ENCODE measurements at regions not wholly inside any gene's neighbourhood (a gene's known extent, or its start where the extent isn't known, plus 50 kb on each side); places are given as distances from the start of the nearest gene placed in this dataset.

DNA sequence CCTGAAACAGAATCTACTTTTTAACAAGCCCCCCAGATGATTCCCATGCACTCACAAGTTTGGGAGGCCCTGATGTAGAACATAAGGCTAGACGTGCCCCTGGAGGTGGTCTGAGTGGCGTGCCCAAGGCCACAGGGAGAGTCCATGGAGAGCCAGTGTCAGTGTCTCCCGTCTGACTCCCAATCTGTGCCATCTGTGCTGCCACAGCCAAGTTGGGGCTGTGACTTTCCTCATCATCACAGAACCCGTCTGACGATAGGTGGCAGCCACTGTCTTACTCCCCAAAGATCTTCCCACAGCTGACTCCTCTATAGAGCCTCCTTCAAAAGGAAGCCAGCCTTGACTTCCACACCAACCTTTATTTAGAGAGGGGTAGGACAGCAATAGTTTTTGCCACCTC, 470.5 kb downstream of the SOX6 start (continued):
- TF ChIP-seq, protein P1, sequence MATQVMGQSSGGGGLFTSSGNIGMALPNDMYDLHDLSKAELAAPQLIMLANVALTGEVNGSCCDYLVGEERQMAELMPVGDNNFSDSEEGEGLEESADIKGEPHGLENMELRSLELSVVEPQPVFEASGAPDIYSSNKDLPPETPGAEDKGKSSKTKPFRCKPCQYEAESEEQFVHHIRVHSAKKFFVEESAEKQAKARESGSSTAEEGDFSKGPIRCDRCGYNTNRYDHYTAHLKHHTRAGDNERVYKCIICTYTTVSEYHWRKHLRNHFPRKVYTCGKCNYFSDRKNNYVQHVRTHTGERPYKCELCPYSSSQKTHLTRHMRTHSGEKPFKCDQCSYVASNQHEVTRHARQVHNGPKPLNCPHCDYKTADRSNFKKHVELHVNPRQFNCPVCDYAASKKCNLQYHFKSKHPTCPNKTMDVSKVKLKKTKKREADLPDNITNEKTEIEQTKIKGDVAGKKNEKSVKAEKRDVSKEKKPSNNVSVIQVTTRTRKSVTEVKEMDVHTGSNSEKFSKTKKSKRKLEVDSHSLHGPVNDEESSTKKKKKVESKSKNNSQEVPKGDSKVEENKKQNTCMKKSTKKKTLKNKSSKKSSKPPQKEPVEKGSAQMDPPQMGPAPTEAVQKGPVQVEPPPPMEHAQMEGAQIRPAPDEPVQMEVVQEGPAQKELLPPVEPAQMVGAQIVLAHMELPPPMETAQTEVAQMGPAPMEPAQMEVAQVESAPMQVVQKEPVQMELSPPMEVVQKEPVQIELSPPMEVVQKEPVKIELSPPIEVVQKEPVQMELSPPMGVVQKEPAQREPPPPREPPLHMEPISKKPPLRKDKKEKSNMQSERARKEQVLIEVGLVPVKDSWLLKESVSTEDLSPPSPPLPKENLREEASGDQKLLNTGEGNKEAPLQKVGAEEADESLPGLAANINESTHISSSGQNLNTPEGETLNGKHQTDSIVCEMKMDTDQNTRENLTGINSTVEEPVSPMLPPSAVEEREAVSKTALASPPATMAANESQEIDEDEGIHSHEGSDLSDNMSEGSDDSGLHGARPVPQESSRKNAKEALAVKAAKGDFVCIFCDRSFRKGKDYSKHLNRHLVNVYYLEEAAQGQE (IDR thresholded peaks at IDR 0.05; ENCODE audit: low read depth) = no peak
- TF ChIP-seq POLR2A (IDR thresholded peaks at IDR 0.05; ENCODE audit: borderline replicate concordance, extremely low read depth, insufficient read depth, insufficient read length) (no peak), ELF1 (IDR thresholded peaks at IDR 0.05; ENCODE audit: borderline replicate concordance, low read depth) (no peak), ZFX (IDR thresholded peaks at IDR 0.05) (no peak), SP1 (IDR thresholded peaks at IDR 0.05; ENCODE audit: low read depth) (no peak)
- TF ChIP-seq, protein P2, sequence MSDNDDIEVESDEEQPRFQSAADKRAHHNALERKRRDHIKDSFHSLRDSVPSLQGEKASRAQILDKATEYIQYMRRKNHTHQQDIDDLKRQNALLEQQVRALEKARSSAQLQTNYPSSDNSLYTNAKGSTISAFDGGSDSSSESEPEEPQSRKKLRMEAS (IDR thresholded peaks at IDR 0.05) = no peak
- TF ChIP-seq, protein P3, sequence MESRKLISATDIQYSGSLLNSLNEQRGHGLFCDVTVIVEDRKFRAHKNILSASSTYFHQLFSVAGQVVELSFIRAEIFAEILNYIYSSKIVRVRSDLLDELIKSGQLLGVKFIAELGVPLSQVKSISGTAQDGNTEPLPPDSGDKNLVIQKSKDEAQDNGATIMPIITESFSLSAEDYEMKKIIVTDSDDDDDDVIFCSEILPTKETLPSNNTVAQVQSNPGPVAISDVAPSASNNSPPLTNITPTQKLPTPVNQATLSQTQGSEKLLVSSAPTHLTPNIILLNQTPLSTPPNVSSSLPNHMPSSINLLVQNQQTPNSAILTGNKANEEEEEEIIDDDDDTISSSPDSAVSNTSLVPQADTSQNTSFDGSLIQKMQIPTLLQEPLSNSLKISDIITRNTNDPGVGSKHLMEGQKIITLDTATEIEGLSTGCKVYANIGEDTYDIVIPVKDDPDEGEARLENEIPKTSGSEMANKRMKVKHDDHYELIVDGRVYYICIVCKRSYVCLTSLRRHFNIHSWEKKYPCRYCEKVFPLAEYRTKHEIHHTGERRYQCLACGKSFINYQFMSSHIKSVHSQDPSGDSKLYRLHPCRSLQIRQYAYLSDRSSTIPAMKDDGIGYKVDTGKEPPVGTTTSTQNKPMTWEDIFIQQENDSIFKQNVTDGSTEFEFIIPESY (IDR thresholded peaks at IDR 0.05; ENCODE audit: extremely low read depth, insufficient replicate concordance, low read length) = no peak

DNA sequence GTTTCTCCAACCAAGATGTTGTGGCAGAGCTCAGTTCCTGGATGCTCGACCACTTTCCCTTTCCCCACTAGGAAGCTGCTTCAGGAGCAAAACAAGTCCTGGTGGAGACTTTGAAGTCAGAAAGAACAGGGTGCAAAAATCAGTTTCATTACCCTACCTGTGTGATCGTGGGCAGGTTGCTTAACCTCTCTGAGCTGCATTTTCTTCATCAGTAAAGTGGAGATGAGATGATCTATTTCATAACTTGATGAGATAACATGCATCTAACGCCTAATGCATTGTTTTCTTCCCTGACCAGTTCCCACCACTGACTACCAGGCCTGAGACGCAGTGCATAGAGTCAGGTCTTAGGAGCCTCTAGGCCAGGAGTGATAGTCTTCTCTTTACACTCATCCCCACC, 470.0 kb downstream of the SOX6 start:
- no peaks in the 10 kb centered on the region for H3K4me1 ChIP-seq (ENCODE audit: control insufficient read depth in 1 of 2, insufficient read depth in 2 of 2, low read length in 2 of 2)
- peaks cover 21% of the 10 kb centered on the region for H3K27me3 ChIP-seq (ENCODE audit: insufficient read depth, low read length)
- H3K36me3 ChIP-seq (ENCODE audit: control insufficient read depth in 1 of 2, insufficient read depth in 2 of 2, low read length in 2 of 2) = no peaks in the 10 kb centered on the region
- no peak overlapping the region for H3K27ac ChIP-seq (ENCODE audit: low read depth, low read length)
- no peaks in the 10 kb centered on the region for H4K20me1 ChIP-seq (ENCODE audit: insufficient read depth)
- RAD21 ChIA-PET (ENCODE audit: low non-redundant PET in 1 of 2, low total read pairs in 2 of 2, uncharacterized antibody in 2 of 2, unreplicated experiment in 2 of 2) = no interaction called here
- no peak overlapping the region for H3K4me2 ChIP-seq (ENCODE audit: low read length)
- H2AFZ ChIP-seq (ENCODE audit: low read depth, low read length, poor library complexity, severe bottlenecking) = no peak overlapping the region
- H3K4me3 ChIP-seq (replicated peaks in 1 of 2; ENCODE audit: low read depth in 1 of 2, low read length in 2 of 2) = no peak overlapping the region
- POLR2A ChIA-PET = no interaction called here
- no peaks in the 10 kb centered on the region for H3K9me3 ChIP-seq (ENCODE audit: control insufficient read depth in 1 of 2, insufficient read depth in 1 of 2, low read depth in 1 of 2, low read length in 2 of 2)
- BruUV-seq (replicated peaks) = no TSS peak
- CTCF ChIA-PET = no interaction called here
- no peaks in the 10 kb centered on the region for H3K79me2 ChIP-seq (ENCODE audit: insufficient read depth, low read length)
- ATAC-seq (no peak), DNase-seq (ENCODE audit: low read depth, low spot score) (no peak)
- TF ChIP-seq, protein P4, sequence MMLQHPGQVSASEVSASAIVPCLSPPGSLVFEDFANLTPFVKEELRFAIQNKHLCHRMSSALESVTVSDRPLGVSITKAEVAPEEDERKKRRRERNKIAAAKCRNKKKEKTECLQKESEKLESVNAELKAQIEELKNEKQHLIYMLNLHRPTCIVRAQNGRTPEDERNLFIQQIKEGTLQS (IDR thresholded peaks at IDR 0.05) = no peak
- TF ChIP-seq SP1 (IDR thresholded peaks at IDR 0.05; ENCODE audit: low read depth) (no peak), RAD21 (IDR thresholded peaks at IDR 0.05; ENCODE audit: low read depth) (no peak), JUND (IDR thresholded peaks at IDR 0.05) (no peak)
- no peaks in the 10 kb centered on the region for H3K9me2 ChIP-seq (ENCODE audit: insufficient read depth)
- no peak overlapping the region for H3K9ac ChIP-seq (ENCODE audit: low read length)
- intact Hi-C loops (cut with micrococcal nuclease) = no loop called here

All from HCT116 (cell line).